Medulla oblongata (tissue), 1 donor: ENCODE measurements at regions not wholly inside any gene's neighbourhood (a gene's known extent, or its start where the extent isn't known, plus 50 kb on each side); places are given as distances from the start of the nearest gene placed in this dataset.

ENCODE experiments used
- DNase-seq: peaks from one replicate; pipeline ENCODE4 v3.0.0-alpha.2; 2015; ENCODE audit errors: extremely low spot score

- DNase-seq: no peak
These were observed 151.0 kb downstream of the VEGFA start for GRCh38 chr6:43921039-43921438.

GRCh38 chr6:43919774-43920173 lies 149.8 kb downstream of the VEGFA start:
- no peak for DNase-seq

GRCh38 chr6:43917878-43918382 lies 147.9 kb downstream of the VEGFA start:
- DNase-seq: no peak

GRCh38 chr6:43916924-43917877 lies 147.2 kb downstream of the VEGFA start:
- DNase-seq: no peak

GRCh38 chr6:43915986-43916923 lies 146.2 kb downstream of the VEGFA start:
- no peak for DNase-seq

GRCh38 chr6:43915208-43915869 lies 145.3 kb downstream of the VEGFA start:
- DNase-seq: no peak

GRCh38 chr6:43914272-43915147 lies 144.5 kb downstream of the VEGFA start:
- no peak for DNase-seq

GRCh38 chr6:43913375-43914271 lies 143.6 kb downstream of the VEGFA start:
- no peak for DNase-seq

GRCh38 chr6:43912598-43913371 lies 142.8 kb downstream of the VEGFA start:
- DNase-seq: no peak

- no peak for DNase-seq
These were observed 142.1 kb downstream of the VEGFA start for GRCh38 chr6:43912116-43912577.

GRCh38 chr6:43911354-43912115 lies 141.5 kb downstream of the VEGFA start:
- no peak for DNase-seq

- DNase-seq: no peak
These were observed 140.8 kb downstream of the VEGFA start for GRCh38 chr6:43910638-43911353.

GRCh38 chr6:43910149-43910637 lies 140.2 kb downstream of the VEGFA start:
- DNase-seq: no peak

- DNase-seq: peak; percentile 9
These were observed 139.6 kb downstream of the VEGFA start for GRCh38 chr6:43909474-43910148.

GRCh38 chr6:43907789-43908472 lies 137.9 kb downstream of the VEGFA start:
- DNase-seq: no peak

- no peak for DNase-seq
These were observed 137.3 kb downstream of the VEGFA start for GRCh38 chr6:43907312-43907711.
